ENCODE measurements at regions not wholly inside any gene's neighbourhood (a gene's known extent, or its start where the extent isn't known, plus 50 kb on each side); places are given as distances from the start of the nearest gene placed in this dataset.

- H3K79me2 ChIP-seq (ENCODE audit: insufficient read depth), result no peaks in the 10 kb centered on the region
- no peak overlapping the region for H3K27ac ChIP-seq
- 7 to 14% methylated on average over 2 of the region's 2 CpGs for WGBS, 2 experiments (ENCODE audit: low coverage in 1 of 2, low lambda C conversion rate in 2 of 2, missing lambda C conversion rate in 2 of 2)
- in situ Hi-C loops (cut with MboI), result no loop called here
- H3K36me3 ChIP-seq (ENCODE audit: low read depth), result no peaks in the 10 kb centered on the region
- H3K4me2 ChIP-seq (ENCODE audit: unreplicated experiment), result no peak overlapping the region
- no peaks in the 10 kb centered on the region for H3K4me1 ChIP-seq (ENCODE audit: insufficient read depth)
- no peak overlapping the region for H3K4me3 ChIP-seq
- H2AFZ ChIP-seq, result no peak overlapping the region
- H3K9ac ChIP-seq, result no peak overlapping the region
- TF ChIP-seq EZH2phosphoT487 (IDR thresholded peaks at IDR 0.05; ENCODE audit: insufficient read depth, low read depth), result no peak
- TF ChIP-seq EZH2 (IDR thresholded peaks at IDR 0.05; ENCODE audit: insufficient read depth, poor library complexity, severe bottlenecking), result no peak
- H3K9me2 ChIP-seq (ENCODE audit: insufficient read depth), result no peaks in the 10 kb centered on the region
- DNase-seq, result peak; percentile 38
- no peaks in the 10 kb centered on the region for H3K9me3 ChIP-seq (ENCODE audit: low read depth)
- H3K27me3 ChIP-seq (replicated peaks; ENCODE audit: insufficient read depth), result no peaks in the 10 kb centered on the region
- H3F3A ChIP-seq (ENCODE audit: insufficient read depth), result no peaks in the 10 kb centered on the region
- no peaks in the 10 kb centered on the region for H4K20me1 ChIP-seq (ENCODE audit: insufficient read depth)
These were observed 97.8 kb upstream of the PRPS1L1 start for GRCh38 chr7:18125476-18125875.

- in situ Hi-C loops (cut with MboI), result no loop called here
- no peaks in the 10 kb centered on the region for H3K4me1 ChIP-seq (ENCODE audit: insufficient read depth)
- no peak overlapping the region for H2AFZ ChIP-seq
- no peaks in the 10 kb centered on the region for H4K20me1 ChIP-seq (ENCODE audit: insufficient read depth)
- H3K9me3 ChIP-seq (ENCODE audit: low read depth), result no peaks in the 10 kb centered on the region
- WGBS, 2 experiments (ENCODE audit: low coverage in 1 of 2, low lambda C conversion rate in 2 of 2, missing lambda C conversion rate in 2 of 2), result 66 to 67% methylated on average over 2 of the region's 2 CpGs
- no peak overlapping the region for H3K9ac ChIP-seq
- no peak for TF ChIP-seq EZH2phosphoT487 (IDR thresholded peaks at IDR 0.05; ENCODE audit: insufficient read depth, low read depth)
- no peak for TF ChIP-seq EZH2 (IDR thresholded peaks at IDR 0.05; ENCODE audit: insufficient read depth, poor library complexity, severe bottlenecking)
- no peaks in the 10 kb centered on the region for H3K36me3 ChIP-seq (ENCODE audit: low read depth)
- H3K4me2 ChIP-seq (ENCODE audit: unreplicated experiment), result no peak overlapping the region
- no peak for DNase-seq
- no peaks in the 10 kb centered on the region for H3K79me2 ChIP-seq (ENCODE audit: insufficient read depth)
- H3F3A ChIP-seq (ENCODE audit: insufficient read depth), result no peaks in the 10 kb centered on the region
- H3K27ac ChIP-seq, result no peak overlapping the region
- H3K27me3 ChIP-seq (replicated peaks; ENCODE audit: insufficient read depth), result no peaks in the 10 kb centered on the region
- H3K9me2 ChIP-seq (ENCODE audit: insufficient read depth), result no peaks in the 10 kb centered on the region
- H3K4me3 ChIP-seq, result no peak overlapping the region
These were observed 98.6 kb upstream of the PRPS1L1 start for GRCh38 chr7:18126281-18126680.

GRCh38 chr7:18128846-18129245 lies 101.2 kb upstream of the PRPS1L1 start:
- Histone ChIP-seq H3K27me3 (replicated peaks; ENCODE audit: insufficient read depth) (no peaks in the 10 kb centered on the region), H3K4me2 (ENCODE audit: unreplicated experiment) (no peak overlapping the region), H3K9me3 (ENCODE audit: low read depth) (no peaks in the 10 kb centered on the region), H3K9ac (no peak overlapping the region), H3F3A (ENCODE audit: insufficient read depth) (no peaks in the 10 kb centered on the region), H3K79me2 (ENCODE audit: insufficient read depth) (no peaks in the 10 kb centered on the region), H4K20me1 (ENCODE audit: insufficient read depth) (no peaks in the 10 kb centered on the region), H3K4me3 (no peak overlapping the region), H3K4me1 (ENCODE audit: insufficient read depth) (no peaks in the 10 kb centered on the region), H3K36me3 (ENCODE audit: low read depth) (no peaks in the 10 kb centered on the region), H3K27ac (no peak overlapping the region), H2AFZ (no peak overlapping the region), H3K9me2 (ENCODE audit: insufficient read depth) (no peaks in the 10 kb centered on the region)
- 65% methylated on average over 3 of the region's 3 CpGs for WGBS, 2 experiments (ENCODE audit: low coverage in 1 of 2, low lambda C conversion rate in 2 of 2, missing lambda C conversion rate in 2 of 2)
- TF ChIP-seq EZH2 (IDR thresholded peaks at IDR 0.05; ENCODE audit: insufficient read depth, poor library complexity, severe bottlenecking), result no peak
- no peak for TF ChIP-seq EZH2phosphoT487 (IDR thresholded peaks at IDR 0.05; ENCODE audit: insufficient read depth, low read depth)
- DNase-seq, result no peak
- in situ Hi-C loops (cut with MboI), result no loop called here

- no peak for DNase-seq
- no peak overlapping the region for H3K4me2 ChIP-seq (ENCODE audit: unreplicated experiment)
- no peaks in the 10 kb centered on the region for H3K36me3 ChIP-seq (ENCODE audit: low read depth)
- no peaks in the 10 kb centered on the region for H4K20me1 ChIP-seq (ENCODE audit: insufficient read depth)
- H2AFZ ChIP-seq, result no peak overlapping the region
- no peaks in the 10 kb centered on the region for H3F3A ChIP-seq (ENCODE audit: insufficient read depth)
- in situ Hi-C loops (cut with MboI), result no loop called here
- H3K4me3 ChIP-seq, result no peak overlapping the region
- no peak overlapping the region for H3K9ac ChIP-seq
- TF ChIP-seq EZH2phosphoT487 (IDR thresholded peaks at IDR 0.05; ENCODE audit: insufficient read depth, low read depth) (no peak), EZH2 (IDR thresholded peaks at IDR 0.05; ENCODE audit: insufficient read depth, poor library complexity, severe bottlenecking) (no peak)
- no peak overlapping the region for H3K27ac ChIP-seq
- H3K4me1 ChIP-seq (ENCODE audit: insufficient read depth), result no peaks in the 10 kb centered on the region
- no peaks in the 10 kb centered on the region for H3K9me3 ChIP-seq (ENCODE audit: low read depth)
- H3K27me3 ChIP-seq (replicated peaks; ENCODE audit: insufficient read depth), result no peaks in the 10 kb centered on the region
- no peaks in the 10 kb centered on the region for H3K9me2 ChIP-seq (ENCODE audit: insufficient read depth)
- no peaks in the 10 kb centered on the region for H3K79me2 ChIP-seq (ENCODE audit: insufficient read depth)
These were observed 105.2 kb upstream of the PRPS1L1 start for GRCh38 chr7:18132811-18133210.

- Histone ChIP-seq H3K27ac (no peak overlapping the region), H3K9me3 (ENCODE audit: low read depth) (no peaks in the 10 kb centered on the region), H3F3A (ENCODE audit: insufficient read depth) (no peaks in the 10 kb centered on the region), H3K4me3 (no peak overlapping the region), H3K27me3 (replicated peaks; ENCODE audit: insufficient read depth) (no peaks in the 10 kb centered on the region), H2AFZ (no peak overlapping the region), H3K36me3 (ENCODE audit: low read depth) (no peaks in the 10 kb centered on the region), H3K9ac (no peak overlapping the region), H4K20me1 (ENCODE audit: insufficient read depth) (no peaks in the 10 kb centered on the region), H3K9me2 (ENCODE audit: insufficient read depth) (no peaks in the 10 kb centered on the region), H3K4me1 (ENCODE audit: insufficient read depth) (no peaks in the 10 kb centered on the region), H3K79me2 (ENCODE audit: insufficient read depth) (no peaks in the 10 kb centered on the region), H3K4me2 (ENCODE audit: unreplicated experiment) (no peak overlapping the region)
- DNase-seq, result no peak
- WGBS, 2 experiments (ENCODE audit: low coverage in 1 of 2, low lambda C conversion rate in 2 of 2, missing lambda C conversion rate in 2 of 2), result 90 to 92% methylated on average over 3 of the region's 3 CpGs
- no peak for TF ChIP-seq EZH2phosphoT487 (IDR thresholded peaks at IDR 0.05; ENCODE audit: insufficient read depth, low read depth)
- TF ChIP-seq EZH2 (IDR thresholded peaks at IDR 0.05; ENCODE audit: insufficient read depth, poor library complexity, severe bottlenecking), result no peak
- in situ Hi-C loops (cut with MboI), result no loop called here
These were observed 106.3 kb upstream of the PRPS1L1 start for GRCh38 chr7:18133921-18134320.
